ENCODE measurements at regions not wholly inside any gene's neighbourhood (a gene's known extent, or its start where the extent isn't known, plus 50 kb on each side); places are given as distances from the start of the nearest gene placed in this dataset.

DNA sequence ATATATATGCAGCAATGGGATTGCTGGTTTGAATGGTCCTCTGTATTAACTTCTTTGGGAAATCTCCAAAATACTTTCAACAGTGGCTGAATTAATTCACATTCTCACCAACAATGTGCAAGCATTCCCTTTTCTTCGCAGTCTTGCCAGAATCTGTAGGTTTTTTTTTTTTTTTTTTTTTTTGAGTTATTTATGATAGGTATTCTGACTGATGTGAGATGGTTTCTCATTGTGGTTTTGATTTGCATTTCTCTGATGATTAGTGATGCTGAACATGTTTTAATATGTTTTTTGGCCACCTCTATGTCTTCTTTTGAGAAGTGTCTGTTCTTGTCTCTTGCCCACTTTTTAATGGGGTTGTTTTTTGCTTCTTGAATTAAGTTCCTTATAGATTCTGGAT, 2041.5 kb upstream of the PCDH20 start:
- H3K27me3 Mint-ChIP-seq (ENCODE audit: insufficient read depth, low read depth, poor library complexity) = peaks cover 1% of the 10 kb centered on the region
- no peak overlapping the region for H2AFZ ChIP-seq
- no peaks in the 10 kb centered on the region for H3F3A ChIP-seq (replicated peaks; ENCODE audit: low read depth)
- no peak for TF ChIP-seq CREB1 (CRISPR knock-in tag; IDR thresholded peaks at IDR 0.05; ENCODE audit: low read depth)
- TF ChIP-seq, protein P1, sequence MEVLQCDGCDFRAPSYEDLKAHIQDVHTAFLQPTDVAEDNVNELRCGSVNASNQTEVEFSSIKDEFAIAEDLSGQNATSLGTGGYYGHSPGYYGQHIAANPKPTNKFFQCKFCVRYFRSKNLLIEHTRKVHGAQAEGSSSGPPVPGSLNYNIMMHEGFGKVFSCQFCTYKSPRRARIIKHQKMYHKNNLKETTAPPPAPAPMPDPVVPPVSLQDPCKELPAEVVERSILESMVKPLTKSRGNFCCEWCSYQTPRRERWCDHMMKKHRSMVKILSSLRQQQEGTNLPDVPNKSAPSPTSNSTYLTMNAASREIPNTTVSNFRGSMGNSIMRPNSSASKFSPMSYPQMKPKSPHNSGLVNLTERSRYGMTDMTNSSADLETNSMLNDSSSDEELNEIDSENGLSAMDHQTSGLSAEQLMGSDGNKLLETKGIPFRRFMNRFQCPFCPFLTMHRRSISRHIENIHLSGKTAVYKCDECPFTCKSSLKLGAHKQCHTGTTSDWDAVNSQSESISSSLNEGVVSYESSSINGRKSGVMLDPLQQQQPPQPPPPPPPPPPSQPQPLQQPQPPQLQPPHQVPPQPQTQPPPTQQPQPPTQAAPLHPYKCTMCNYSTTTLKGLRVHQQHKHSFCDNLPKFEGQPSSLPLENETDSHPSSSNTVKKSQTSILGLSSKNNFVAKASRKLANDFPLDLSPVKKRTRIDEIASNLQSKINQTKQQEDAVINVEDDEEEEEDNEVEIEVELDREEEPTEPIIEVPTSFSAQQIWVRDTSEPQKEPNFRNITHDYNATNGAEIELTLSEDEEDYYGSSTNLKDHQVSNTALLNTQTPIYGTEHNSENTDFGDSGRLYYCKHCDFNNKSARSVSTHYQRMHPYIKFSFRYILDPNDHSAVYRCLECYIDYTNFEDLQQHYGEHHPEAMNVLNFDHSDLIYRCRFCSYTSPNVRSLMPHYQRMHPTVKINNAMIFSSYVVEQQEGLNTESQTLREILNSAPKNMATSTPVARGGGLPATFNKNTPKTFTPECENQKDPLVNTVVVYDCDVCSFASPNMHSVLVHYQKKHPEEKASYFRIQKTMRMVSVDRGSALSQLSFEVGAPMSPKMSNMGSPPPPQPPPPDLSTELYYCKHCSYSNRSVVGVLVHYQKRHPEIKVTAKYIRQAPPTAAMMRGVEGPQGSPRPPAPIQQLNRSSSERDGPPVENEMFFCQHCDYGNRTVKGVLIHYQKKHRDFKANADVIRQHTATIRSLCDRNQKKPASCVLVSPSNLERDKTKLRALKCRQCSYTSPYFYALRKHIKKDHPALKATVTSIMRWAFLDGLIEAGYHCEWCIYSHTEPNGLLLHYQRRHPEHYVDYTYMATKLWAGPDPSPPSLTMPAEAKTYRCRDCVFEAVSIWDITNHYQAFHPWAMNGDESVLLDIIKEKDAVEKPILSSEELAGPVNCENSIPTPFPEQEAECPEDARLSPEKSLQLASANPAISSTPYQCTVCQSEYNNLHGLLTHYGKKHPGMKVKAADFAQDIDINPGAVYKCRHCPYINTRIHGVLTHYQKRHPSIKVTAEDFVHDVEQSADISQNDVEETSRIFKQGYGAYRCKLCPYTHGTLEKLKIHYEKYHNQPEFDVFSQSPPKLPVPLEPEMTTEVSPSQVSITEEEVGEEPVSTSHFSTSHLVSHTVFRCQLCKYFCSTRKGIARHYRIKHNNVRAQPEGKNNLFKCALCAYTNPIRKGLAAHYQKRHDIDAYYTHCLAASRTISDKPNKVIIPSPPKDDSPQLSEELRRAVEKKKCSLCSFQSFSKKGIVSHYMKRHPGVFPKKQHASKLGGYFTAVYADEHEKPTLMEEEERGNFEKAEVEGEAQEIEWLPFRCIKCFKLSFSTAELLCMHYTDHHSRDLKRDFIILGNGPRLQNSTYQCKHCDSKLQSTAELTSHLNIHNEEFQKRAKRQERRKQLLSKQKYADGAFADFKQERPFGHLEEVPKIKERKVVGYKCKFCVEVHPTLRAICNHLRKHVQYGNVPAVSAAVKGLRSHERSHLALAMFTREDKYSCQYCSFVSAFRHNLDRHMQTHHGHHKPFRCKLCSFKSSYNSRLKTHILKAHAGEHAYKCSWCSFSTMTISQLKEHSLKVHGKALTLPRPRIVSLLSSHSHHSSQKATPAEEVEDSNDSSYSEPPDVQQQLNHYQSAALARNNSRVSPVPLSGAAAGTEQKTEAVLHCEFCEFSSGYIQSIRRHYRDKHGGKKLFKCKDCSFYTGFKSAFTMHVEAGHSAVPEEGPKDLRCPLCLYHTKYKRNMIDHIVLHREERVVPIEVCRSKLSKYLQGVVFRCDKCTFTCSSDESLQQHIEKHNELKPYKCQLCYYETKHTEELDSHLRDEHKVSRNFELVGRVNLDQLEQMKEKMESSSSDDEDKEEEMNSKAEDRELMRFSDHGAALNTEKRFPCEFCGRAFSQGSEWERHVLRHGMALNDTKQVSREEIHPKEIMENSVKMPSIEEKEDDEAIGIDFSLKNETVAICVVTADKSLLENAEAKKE (CRISPR knock-in tag; IDR thresholded peaks at IDR 0.05) = no peak
- TF ChIP-seq JUNB (IDR thresholded peaks at IDR 0.05; ENCODE audit: unreplicated experiment) = no peak
- TF ChIP-seq POLR2AphosphoS5 (IDR thresholded peaks at IDR 0.05; ENCODE audit: low read depth) = no peak
- TF ChIP-seq NANOG (IDR thresholded peaks at IDR 0.05; ENCODE audit: borderline replicate concordance) = no peak
- TF ChIP-seq EZH2phosphoT487 (IDR thresholded peaks at IDR 0.05; ENCODE audit: unreplicated experiment) = no peak
- TF ChIP-seq EZH2 (IDR thresholded peaks at IDR 0.05; ENCODE audit: low read depth, unreplicated experiment) = no peak
- TF ChIP-seq, protein P2, sequence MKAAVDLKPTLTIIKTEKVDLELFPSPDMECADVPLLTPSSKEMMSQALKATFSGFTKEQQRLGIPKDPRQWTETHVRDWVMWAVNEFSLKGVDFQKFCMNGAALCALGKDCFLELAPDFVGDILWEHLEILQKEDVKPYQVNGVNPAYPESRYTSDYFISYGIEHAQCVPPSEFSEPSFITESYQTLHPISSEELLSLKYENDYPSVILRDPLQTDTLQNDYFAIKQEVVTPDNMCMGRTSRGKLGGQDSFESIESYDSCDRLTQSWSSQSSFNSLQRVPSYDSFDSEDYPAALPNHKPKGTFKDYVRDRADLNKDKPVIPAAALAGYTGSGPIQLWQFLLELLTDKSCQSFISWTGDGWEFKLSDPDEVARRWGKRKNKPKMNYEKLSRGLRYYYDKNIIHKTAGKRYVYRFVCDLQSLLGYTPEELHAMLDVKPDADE (IDR thresholded peaks at IDR 0.05) = no peak
- TF ChIP-seq, protein P3, sequence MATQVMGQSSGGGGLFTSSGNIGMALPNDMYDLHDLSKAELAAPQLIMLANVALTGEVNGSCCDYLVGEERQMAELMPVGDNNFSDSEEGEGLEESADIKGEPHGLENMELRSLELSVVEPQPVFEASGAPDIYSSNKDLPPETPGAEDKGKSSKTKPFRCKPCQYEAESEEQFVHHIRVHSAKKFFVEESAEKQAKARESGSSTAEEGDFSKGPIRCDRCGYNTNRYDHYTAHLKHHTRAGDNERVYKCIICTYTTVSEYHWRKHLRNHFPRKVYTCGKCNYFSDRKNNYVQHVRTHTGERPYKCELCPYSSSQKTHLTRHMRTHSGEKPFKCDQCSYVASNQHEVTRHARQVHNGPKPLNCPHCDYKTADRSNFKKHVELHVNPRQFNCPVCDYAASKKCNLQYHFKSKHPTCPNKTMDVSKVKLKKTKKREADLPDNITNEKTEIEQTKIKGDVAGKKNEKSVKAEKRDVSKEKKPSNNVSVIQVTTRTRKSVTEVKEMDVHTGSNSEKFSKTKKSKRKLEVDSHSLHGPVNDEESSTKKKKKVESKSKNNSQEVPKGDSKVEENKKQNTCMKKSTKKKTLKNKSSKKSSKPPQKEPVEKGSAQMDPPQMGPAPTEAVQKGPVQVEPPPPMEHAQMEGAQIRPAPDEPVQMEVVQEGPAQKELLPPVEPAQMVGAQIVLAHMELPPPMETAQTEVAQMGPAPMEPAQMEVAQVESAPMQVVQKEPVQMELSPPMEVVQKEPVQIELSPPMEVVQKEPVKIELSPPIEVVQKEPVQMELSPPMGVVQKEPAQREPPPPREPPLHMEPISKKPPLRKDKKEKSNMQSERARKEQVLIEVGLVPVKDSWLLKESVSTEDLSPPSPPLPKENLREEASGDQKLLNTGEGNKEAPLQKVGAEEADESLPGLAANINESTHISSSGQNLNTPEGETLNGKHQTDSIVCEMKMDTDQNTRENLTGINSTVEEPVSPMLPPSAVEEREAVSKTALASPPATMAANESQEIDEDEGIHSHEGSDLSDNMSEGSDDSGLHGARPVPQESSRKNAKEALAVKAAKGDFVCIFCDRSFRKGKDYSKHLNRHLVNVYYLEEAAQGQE (IDR thresholded peaks at IDR 0.05; ENCODE audit: unreplicated experiment) = no peak
- no peak for TF ChIP-seq ZNF114 (CRISPR knock-in tag; IDR thresholded peaks at IDR 0.05)
- no peak for TF ChIP-seq STAT1 (IDR thresholded peaks at IDR 0.05; ENCODE audit: unreplicated experiment)
- TF ChIP-seq, protein P4, sequence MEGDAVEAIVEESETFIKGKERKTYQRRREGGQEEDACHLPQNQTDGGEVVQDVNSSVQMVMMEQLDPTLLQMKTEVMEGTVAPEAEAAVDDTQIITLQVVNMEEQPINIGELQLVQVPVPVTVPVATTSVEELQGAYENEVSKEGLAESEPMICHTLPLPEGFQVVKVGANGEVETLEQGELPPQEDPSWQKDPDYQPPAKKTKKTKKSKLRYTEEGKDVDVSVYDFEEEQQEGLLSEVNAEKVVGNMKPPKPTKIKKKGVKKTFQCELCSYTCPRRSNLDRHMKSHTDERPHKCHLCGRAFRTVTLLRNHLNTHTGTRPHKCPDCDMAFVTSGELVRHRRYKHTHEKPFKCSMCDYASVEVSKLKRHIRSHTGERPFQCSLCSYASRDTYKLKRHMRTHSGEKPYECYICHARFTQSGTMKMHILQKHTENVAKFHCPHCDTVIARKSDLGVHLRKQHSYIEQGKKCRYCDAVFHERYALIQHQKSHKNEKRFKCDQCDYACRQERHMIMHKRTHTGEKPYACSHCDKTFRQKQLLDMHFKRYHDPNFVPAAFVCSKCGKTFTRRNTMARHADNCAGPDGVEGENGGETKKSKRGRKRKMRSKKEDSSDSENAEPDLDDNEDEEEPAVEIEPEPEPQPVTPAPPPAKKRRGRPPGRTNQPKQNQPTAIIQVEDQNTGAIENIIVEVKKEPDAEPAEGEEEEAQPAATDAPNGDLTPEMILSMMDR (conservative IDR thresholded peaks at IDR 0.05; ENCODE audit: low read depth in 2 of 2) = no peak
- no peak for TF ChIP-seq ZNF331 (CRISPR knock-in tag; IDR thresholded peaks at IDR 0.05; ENCODE audit: low read depth)
- no peaks in the 10 kb centered on the region for H3K36me3 ChIP-seq (ENCODE audit: insufficient read depth)
- H3K4me3 ChIP-seq = no peak overlapping the region
- H4K20me1 ChIP-seq (replicated peaks; ENCODE audit: insufficient read depth) = no peaks in the 10 kb centered on the region
- H3K4me2 ChIP-seq = no peak overlapping the region
- H3K4me3 Mint-ChIP-seq = no peak overlapping the region
- no peak overlapping the region for H3K27ac Mint-ChIP-seq
- no peak for DNase-seq (ENCODE audit: low spot score)
- no peaks in the 10 kb centered on the region for H3K4me1 ChIP-seq (ENCODE audit: insufficient read depth)
- H3K4me1 Mint-ChIP-seq = no peaks in the 10 kb centered on the region
- no peaks in the 10 kb centered on the region for H3K79me2 ChIP-seq (replicated peaks; ENCODE audit: insufficient read depth)
- no peaks in the 10 kb centered on the region for H3K36me3 Mint-ChIP-seq (ENCODE audit: low read depth)
- H3K27me3 ChIP-seq (ENCODE audit: insufficient read depth) = no peaks in the 10 kb centered on the region
- ATAC-seq = no peak
- no peak overlapping the region for H3K27ac ChIP-seq (ENCODE audit: low read depth)
- H3K9me2 ChIP-seq (ENCODE audit: insufficient read depth) = no peaks in the 10 kb centered on the region
- H3K9me3 Mint-ChIP-seq = no peaks in the 10 kb centered on the region

Data from GM23338 (cell line).